Aorta (tissue), 5 donors: ENCODE measurements at regions not wholly inside any gene's neighbourhood (a gene's known extent, or its start where the extent isn't known, plus 50 kb on each side); places are given as distances from the start of the nearest gene placed in this dataset.
A peak's percentile ranks its signal among the peaks of the same experiment; 100 is the strongest.

ENCODE experiments used
- ATAC-seq: fragments of 200-7000 bp; cut with Tn5 transposase; one replicate; pipeline ENCODE4 v1.9.1; 2022; ENCODE audit warnings: moderate library complexity; ENCODE audit not compliant: low FRiP score
- DNase-seq, 2 donors: peaks; one replicate each; pipeline ENCODE4 v3.0.0-alpha.2; 2020
- H3K27ac ChIP-seq, 2 donors: one replicate each; pipeline ENCODE4 v1.5.1; 2013; ENCODE audit warnings: low read length in 2 of 2, mild to moderate bottlenecking in 2 of 2, moderate library complexity in 2 of 2, control low read depth in 1 of 2, inconsistent platforms in 1 of 2, low read depth in 1 of 2
- H3K27me3 ChIP-seq, 2 donors: one replicate each; pipeline ENCODE4 v1.6.1; 2013; ENCODE audit warnings: control low read depth in 1 of 2, low read length in 1 of 2, mild to moderate bottlenecking in 1 of 2, moderate library complexity in 1 of 2; ENCODE audit not compliant: insufficient read depth in 2 of 2, control insufficient read depth in 1 of 2
- H3K36me3 ChIP-seq, 2 donors: one replicate each; pipeline ENCODE4 v1.6.1; 2013; ENCODE audit warnings: control low read depth in 1 of 2, low read length in 1 of 2, mild to moderate bottlenecking in 1 of 2; ENCODE audit not compliant: insufficient read depth in 2 of 2, control insufficient read depth in 1 of 2
- H3K4me1 ChIP-seq, 2 donors: one replicate each; pipeline ENCODE4 v1.6.1; 2013; ENCODE audit warnings: low read length in 2 of 2, control low read depth in 1 of 2, mild to moderate bottlenecking in 1 of 2, moderate library complexity in 1 of 2; ENCODE audit not compliant: insufficient read depth in 2 of 2, control insufficient read depth in 1 of 2
- H3K4me3 ChIP-seq, 2 donors: one replicate each; pipeline ENCODE4 v1.5.1; 2013; ENCODE audit warnings: low read length in 2 of 2, control low read depth in 1 of 2, mild to moderate bottlenecking in 1 of 2
- H3K9me3 ChIP-seq: one replicate; pipeline ENCODE4 v1.6.1; 2013; ENCODE audit warnings: mild to moderate bottlenecking, low read length; ENCODE audit not compliant: control insufficient read depth
- WGBS, 2 donors: extraction: QIAGEN DNeasy Blood & Tissue Kit; methylation state at CpG; one replicate each; pipeline ENCODE4 v1.1.7; 2013; 5-methylcytosine and 5-hydroxymethylcytosine counted together
- intact Hi-C, 2 donors: fragments of 100-400 bp; cut with DNase I; formaldehyde crosslinking; loops; one replicate each; pipeline versions ENCODE4 v1.14.2 to v1.15.0; 2022
- donor health status: healthy with polysubstance abuse.
- donor health status: Bipolar disorder and iron deficiency.
- donor health status: DM: no; HTN: no; CAD: no.
- donor health status: DM: no; HTN: no; CAD: no.
- donor health status: DM: yes; HTN: yes; CAD: no.

DNA sequence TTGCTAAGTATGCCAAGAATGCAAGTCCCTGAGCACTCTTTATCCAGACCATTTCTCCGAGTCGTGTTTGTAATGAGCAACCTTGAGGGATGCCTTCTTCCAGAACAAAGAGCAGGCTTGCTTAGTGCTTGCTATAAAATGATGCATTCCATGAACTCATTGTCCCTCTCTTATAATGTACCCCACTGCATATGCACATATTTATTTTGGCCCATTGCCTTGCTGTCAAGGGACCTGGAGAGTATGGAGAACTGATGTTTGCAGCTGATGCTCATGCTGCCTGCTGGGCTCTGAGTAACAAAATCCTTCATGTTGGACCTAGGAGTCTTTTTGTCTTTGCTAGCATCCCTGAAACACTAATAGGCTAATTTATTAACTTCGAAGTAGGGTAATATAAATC lies 97.8 kb upstream of the AADACL2 start:
- WGBS, 2 donors: 93 to 98% methylated on average over 3 of the region's 3 CpGs

DNA sequence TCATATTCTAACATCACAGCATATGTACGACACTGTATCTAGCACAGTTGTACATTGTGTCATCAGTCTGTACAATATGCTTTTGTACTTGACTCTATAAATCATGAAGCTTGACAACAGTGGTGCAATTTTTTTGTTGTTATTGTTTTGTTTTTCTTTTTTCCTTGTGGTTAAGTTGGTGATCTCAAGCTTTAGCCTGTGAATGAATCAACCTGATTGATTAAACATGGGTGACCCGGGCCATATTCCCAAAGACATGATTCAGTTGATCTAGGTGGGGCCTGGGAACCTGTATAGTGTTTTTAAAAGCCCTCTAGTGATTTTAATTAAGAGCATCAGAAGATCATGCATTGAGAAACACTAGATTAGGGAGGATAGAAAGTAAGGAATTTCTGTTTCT lies 101.8 kb upstream of the AADACL2 start:
- Histone ChIP-seq H3K27ac (no peak overlapping the region), H3K4me1 (peaks cover 0 to 9% of the 10 kb centered on the region in 2 donors), H3K4me3 (no peak overlapping the region), H3K9me3 (no peaks in the 10 kb centered on the region), H3K27me3 (no peaks in the 10 kb centered on the region), H3K36me3 (no peaks in the 10 kb centered on the region)
- DNase-seq (no peak), ATAC-seq (no peak)
- intact Hi-C loops: no loop called here
- 73 to 78% methylated on average over 2 of the region's 2 CpGs for WGBS, 2 donors

More for the DNA sequence above, 97.8 kb upstream of the AADACL2 start:
- no peaks in the 10 kb centered on the region for H3K36me3 ChIP-seq
- DNase-seq (no peak), ATAC-seq (no peak)
- no peak overlapping the region for H3K27ac ChIP-seq
- H3K9me3 ChIP-seq: no peaks in the 10 kb centered on the region
- peaks cover 0 to 6% of the 10 kb centered on the region in 2 donors for H3K4me1 ChIP-seq
- intact Hi-C loops: no loop called here
- H3K4me3 ChIP-seq: no peak overlapping the region
- no peaks in the 10 kb centered on the region for H3K27me3 ChIP-seq

DNA sequence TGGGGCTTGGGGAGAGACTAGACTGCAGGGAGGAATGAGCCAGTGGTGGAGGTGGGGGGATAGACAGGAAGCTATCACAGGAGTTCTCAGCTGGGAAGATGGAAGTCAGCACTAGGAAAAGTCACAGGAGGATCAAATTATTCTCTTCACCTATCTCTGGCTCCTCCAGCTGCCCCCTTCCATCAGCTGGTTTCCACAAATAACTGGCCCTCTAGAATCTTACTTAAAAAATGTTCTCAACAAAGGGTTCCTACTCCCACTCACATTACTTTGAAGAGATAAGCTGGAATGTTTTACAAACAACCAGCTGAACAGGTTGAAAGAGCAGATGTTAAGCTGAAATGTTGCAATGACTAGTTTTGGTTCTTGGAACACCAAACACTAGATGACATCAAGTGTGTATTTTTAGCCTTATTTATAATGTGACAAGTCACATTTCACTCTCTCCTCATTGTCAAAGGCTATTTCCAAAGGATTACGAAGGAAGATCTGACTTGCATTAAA lies 102.7 kb upstream of the AADACL2 start:
- peak; percentile 62 for ATAC-seq
- intact Hi-C loops: no loop called here
- no peak overlapping the region for H3K4me3 ChIP-seq
- peaks cover 0 to 9% of the 10 kb centered on the region in 2 donors for H3K4me1 ChIP-seq
- no peaks in the 10 kb centered on the region for H3K36me3 ChIP-seq
- no peak overlapping the region for H3K27ac ChIP-seq
- DNase-seq: no peak
- H3K27me3 ChIP-seq: no peaks in the 10 kb centered on the region
- no peaks in the 10 kb centered on the region for H3K9me3 ChIP-seq
- 5 to 8% methylated on average over 1 of the region's 1 CpG for WGBS, 2 donors

DNA sequence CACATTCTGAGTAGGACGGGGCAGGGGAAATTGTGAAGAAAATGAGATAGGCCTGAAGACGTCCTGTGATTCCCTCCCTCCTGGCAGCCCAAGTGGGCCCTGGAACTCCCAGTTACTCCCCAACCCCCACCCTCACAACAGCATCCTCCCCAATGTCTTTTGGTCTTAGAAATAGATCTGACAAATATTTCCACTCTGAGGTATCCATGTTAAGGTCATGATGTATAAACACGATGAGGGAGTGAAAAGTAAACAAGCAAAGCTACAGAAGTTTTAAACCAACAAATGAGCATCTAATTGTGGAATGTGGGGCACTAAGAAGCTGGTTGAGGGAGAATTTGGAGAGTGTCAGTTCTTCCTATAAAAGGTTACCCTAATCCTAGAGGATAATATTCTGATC lies 103.7 kb upstream of the AADACL2 start:
- 16 to 36% methylated on average over 3 of the region's 3 CpGs for WGBS, 2 donors

DNA sequence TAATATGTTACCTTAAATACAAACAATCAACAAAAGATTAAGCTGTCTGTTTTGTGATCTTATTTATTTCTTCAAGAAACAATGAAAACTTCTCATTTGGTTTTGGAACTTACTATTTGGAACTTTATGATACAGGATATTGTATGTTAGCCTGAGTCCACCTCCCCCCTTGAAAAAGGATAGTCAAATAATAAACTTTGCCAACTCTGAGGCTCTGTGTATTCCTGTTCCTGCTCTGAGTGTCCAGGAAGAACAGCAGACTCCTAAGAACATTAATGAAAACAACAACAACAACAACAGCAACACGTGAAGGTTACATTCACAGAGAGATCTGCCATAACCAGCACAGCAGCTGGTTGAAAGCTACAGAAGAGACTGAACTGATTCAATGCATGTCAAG lies 108.1 kb upstream of the AADACL2 start:
- H3K27ac ChIP-seq: no peak overlapping the region
- intact Hi-C loops: no loop called here
- H3K9me3 ChIP-seq: no peaks in the 10 kb centered on the region
- DNase-seq (no peak), ATAC-seq (no peak)
- WGBS, 2 donors: 85 to 96% methylated on average over 1 of the region's 1 CpG
- H3K36me3 ChIP-seq: no peaks in the 10 kb centered on the region
- no peak overlapping the region for H3K4me3 ChIP-seq
- H3K27me3 ChIP-seq: no peaks in the 10 kb centered on the region
- H3K4me1 ChIP-seq: peaks cover 0 to 3% of the 10 kb centered on the region in 2 donors

More for the DNA sequence above, 103.7 kb upstream of the AADACL2 start:
- Histone ChIP-seq H3K27ac (no peak overlapping the region), H3K9me3 (no peaks in the 10 kb centered on the region), H3K4me3 (no peak overlapping the region), H3K27me3 (no peaks in the 10 kb centered on the region), H3K36me3 (no peaks in the 10 kb centered on the region), H3K4me1 (peaks cover 0 to 9% of the 10 kb centered on the region in 2 donors)
- intact Hi-C loops: no loop called here
- ATAC-seq (no peak), DNase-seq (no peak)

DNA sequence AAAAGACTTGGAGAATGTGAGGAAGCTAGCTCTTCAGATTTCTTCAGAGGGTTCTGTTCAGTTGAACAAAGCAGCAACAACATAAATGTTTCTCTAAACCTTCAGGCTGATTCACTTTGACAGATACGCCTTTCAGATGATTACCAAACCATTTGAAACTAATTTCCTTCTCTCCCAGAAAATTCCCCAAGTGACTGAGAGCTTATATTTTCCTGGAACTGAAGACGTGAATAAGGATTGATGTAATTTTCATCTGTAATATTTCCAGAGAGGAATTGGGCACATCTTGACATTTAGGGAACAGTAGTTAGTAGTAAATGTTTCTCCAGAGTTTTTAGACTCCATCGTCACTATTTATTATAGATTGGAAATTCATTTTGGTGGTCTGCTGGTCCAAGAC lies 108.6 kb upstream of the AADACL2 start:
- 84 to 86% methylated on average over 3 of the region's 3 CpGs for whole genome bisulfite sequencing, 2 donors
- ATAC-seq (no peak), DNase-seq (no peak)
- Histone ChIP-seq H3K27ac (no peak overlapping the region), H3K9me3 (no peaks in the 10 kb centered on the region), H3K4me1 (peaks cover 0 to 3% of the 10 kb centered on the region in 2 donors), H3K36me3 (no peaks in the 10 kb centered on the region), H3K27me3 (no peaks in the 10 kb centered on the region), H3K4me3 (no peak overlapping the region)
- intact Hi-C loops: no loop called here

DNA sequence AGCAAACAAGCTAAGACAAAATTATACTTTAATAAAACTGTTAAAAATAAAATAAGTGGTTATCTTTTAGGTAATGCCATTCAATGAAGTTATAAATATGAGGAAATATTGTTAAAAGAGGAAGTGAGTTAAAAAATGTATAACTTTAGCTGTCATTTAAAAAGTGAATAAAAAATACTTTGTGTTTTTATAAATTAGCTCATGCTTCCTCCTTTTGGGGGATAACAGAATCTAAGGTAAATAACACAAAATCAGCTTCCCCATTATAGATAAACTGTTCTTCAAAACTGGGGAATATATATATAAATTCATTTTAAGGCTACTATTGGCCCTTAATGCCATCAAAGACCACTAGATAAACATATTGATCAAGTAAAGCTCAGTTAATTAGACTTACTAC lies 113.7 kb upstream of the AADACL2 start:
- intact Hi-C loops: no loop called here

DNA sequence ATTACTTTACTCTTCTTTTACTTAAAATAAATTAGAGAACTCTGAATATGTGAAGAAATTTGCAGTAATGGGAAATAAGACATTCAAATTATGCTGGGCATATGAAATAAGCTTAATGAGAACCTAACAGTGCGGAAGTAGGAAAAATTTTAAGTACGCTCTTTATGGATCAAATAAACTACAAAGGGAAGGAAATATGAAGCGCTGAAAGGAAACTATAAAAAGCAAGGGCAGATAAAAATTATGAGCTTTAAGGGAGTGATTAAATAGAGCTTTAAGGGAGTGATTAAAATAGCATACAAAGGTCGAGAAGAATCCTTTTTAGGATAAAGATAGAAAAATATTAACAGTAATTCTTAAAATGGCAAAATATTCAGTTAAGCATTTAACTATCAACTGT lies 118.3 kb upstream of the AADACL2 start:
- no peaks in the 10 kb centered on the region for H3K9me3 ChIP-seq
- H3K27ac ChIP-seq: no peak overlapping the region
- DNase-seq: no peak
- WGBS, 2 donors: 69 to 86% methylated on average over 4 of the region's 4 CpGs
- H3K27me3 ChIP-seq: no peaks in the 10 kb centered on the region
- intact Hi-C loops: no loop called here
- no peak overlapping the region for H3K4me3 ChIP-seq
- no peaks in the 10 kb centered on the region for H3K36me3 ChIP-seq
- no peak for ATAC-seq
- H3K4me1 ChIP-seq: no peaks in the 10 kb centered on the region

More for the DNA sequence above, 113.7 kb upstream of the AADACL2 start:
- H3K4me1 ChIP-seq: peaks cover 0 to 3% of the 10 kb centered on the region in 2 donors
- H3K27me3 ChIP-seq: no peaks in the 10 kb centered on the region
- ATAC-seq (no peak), DNase-seq (no peak)
- no peaks in the 10 kb centered on the region for H3K36me3 ChIP-seq
- H3K4me3 ChIP-seq: no peak overlapping the region
- no peak overlapping the region for H3K27ac ChIP-seq
- no peaks in the 10 kb centered on the region for H3K9me3 ChIP-seq

DNA sequence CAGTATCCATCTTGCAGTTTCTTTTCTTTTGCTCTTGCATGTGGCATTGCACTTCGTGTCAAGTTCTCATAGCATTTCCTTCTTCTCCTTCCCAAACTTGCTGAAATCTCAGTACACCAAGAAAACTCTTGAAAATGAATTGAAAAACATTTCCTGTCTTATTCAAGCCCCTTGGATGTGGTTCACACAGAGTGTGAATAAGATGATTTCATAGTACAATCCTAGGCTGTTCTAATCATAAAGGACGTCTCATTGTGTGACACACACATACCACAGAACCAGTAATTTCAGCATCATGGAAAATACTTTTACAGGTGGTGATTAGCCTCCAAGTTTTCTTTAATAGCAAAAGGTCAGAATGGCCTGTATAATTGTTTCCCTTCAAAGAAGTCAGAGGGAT lies 121.6 kb upstream of the AADACL2 start:
- WGBS, 2 donors: 1 to 6% methylated on average over 2 of the region's 2 CpGs
- Histone ChIP-seq H3K27ac (no peak overlapping the region), H3K4me1 (no peaks in the 10 kb centered on the region), H3K9me3 (no peaks in the 10 kb centered on the region), H3K4me3 (no peak overlapping the region), H3K36me3 (no peaks in the 10 kb centered on the region), H3K27me3 (no peaks in the 10 kb centered on the region)
- DNase-seq (no peak), ATAC-seq (peak; percentile 38)
- intact Hi-C loops: no loop called here
